SJCRH30 (cell line): ENCODE measurements at regions not wholly inside any gene's neighbourhood (a gene's known extent, or its start where the extent isn't known, plus 50 kb on each side); places are given as distances from the start of the nearest gene placed in this dataset.

Source experiments
- DNase-seq, 2 experiments: peaks; one replicate each; pipeline ENCODE4 v3.0.0-alpha.2; 2015 to 2020
- H3K27ac ChIP-seq: fragments of 250-450 bp; sonication (Bioruptor Pico); 2 replicates; pipeline ENCODE4 v1.5.1; 2020; ENCODE audit warnings: mild to moderate bottlenecking, moderate library complexity
- H3K27me3 ChIP-seq: fragments of 250-450 bp; sonication (Bioruptor Pico); 2 replicates; pipeline ENCODE4 v1.5.1; 2020; ENCODE audit warnings: mild to moderate bottlenecking, moderate library complexity
- H3K36me3 ChIP-seq: fragments of 250-450 bp; sonication (Bioruptor Pico); 2 replicates; pipeline ENCODE4 v1.5.1; 2020; ENCODE audit warnings: mild to moderate bottlenecking, moderate library complexity
- H3K4me1 ChIP-seq: fragments of 250-450 bp; sonication (Bioruptor Pico); 2 replicates; pipeline ENCODE4 v1.5.1; 2020; ENCODE audit warnings: mild to moderate bottlenecking, moderate library complexity
- H3K4me3 ChIP-seq: fragments of 250-450 bp; sonication (Bioruptor Pico); 2 replicates; pipeline ENCODE4 v1.5.1; 2020; ENCODE audit warnings: mild to moderate bottlenecking, moderate library complexity
- H3K9me3 ChIP-seq: fragments of 250-450 bp; sonication (Bioruptor Pico); replicated peaks from 2 replicates; pipeline ENCODE4 v1.5.1; 2020; ENCODE audit warnings: mild to moderate bottlenecking, moderate library complexity

DNA sequence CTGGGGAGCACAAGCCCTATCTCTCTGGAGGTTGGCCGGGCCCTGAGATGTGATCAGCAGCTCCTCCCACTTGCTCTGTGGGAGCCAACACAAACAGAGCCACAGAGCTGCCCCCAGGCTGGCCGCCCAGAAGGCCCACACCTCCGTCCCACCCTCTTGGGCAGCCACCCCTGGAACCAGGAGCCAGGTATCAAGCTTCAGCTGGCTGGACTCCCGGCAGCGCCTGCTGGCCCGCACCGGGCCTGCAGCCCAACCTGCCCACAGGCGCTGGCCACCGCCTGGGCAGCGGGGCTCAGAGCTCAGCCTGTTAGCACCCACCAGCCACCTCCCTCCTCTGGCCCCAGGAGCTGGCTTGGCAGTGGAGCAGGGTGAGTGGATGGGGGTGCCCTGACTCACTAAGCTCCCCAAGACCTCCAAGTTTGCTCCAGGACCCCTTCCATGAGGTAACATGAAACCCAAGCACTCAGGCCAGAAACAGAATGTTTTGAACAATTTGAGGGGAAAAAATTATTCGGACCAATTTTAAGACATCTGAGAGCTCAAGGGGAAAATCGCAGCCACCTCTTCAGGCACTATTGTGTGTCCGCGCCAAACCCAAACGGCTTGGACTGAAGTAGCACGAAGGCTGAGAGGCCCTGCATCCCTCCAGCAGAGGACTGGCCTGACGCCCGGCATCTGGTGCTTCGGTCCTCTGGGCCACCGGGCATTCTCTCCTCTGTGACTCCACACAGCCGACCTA is 450.8 kb downstream of the SOX6 start:
- Histone ChIP-seq H3K4me3 (no peak overlapping the region), H3K4me1 (no peaks in the 10 kb centered on the region), H3K27ac (no peak overlapping the region), H3K36me3 (no peaks in the 10 kb centered on the region), H3K27me3 (no peaks in the 10 kb centered on the region), H3K9me3 (no peaks in the 10 kb centered on the region)
- no peak for DNase-seq

GRCh38 chr11:15906481-15907035 is 449.8 kb downstream of the SOX6 start:
- no peak overlapping the region for H3K4me3 ChIP-seq
- H3K27ac ChIP-seq: no peak overlapping the region
- no peaks in the 10 kb centered on the region for H3K27me3 ChIP-seq
- no peaks in the 10 kb centered on the region for H3K9me3 ChIP-seq
- H3K36me3 ChIP-seq: no peaks in the 10 kb centered on the region
- H3K4me1 ChIP-seq: no peaks in the 10 kb centered on the region
- DNase-seq: no peak

GRCh38 chr11:15907806-15908205 is 448.5 kb downstream of the SOX6 start:
- H3K27me3 ChIP-seq: no peaks in the 10 kb centered on the region
- H3K27ac ChIP-seq: no peak overlapping the region
- H3K9me3 ChIP-seq: no peaks in the 10 kb centered on the region
- no peak overlapping the region for H3K4me3 ChIP-seq
- no peaks in the 10 kb centered on the region for H3K4me1 ChIP-seq
- H3K36me3 ChIP-seq: no peaks in the 10 kb centered on the region
- DNase-seq: no peak

GRCh38 chr11:15909937-15910598 is 446.3 kb downstream of the SOX6 start:
- DNase-seq: no peak
- no peaks in the 10 kb centered on the region for H3K36me3 ChIP-seq
- no peaks in the 10 kb centered on the region for H3K9me3 ChIP-seq
- no peaks in the 10 kb centered on the region for H3K4me1 ChIP-seq
- H3K27ac ChIP-seq: no peak overlapping the region
- no peaks in the 10 kb centered on the region for H3K27me3 ChIP-seq
- H3K4me3 ChIP-seq: no peak overlapping the region

DNA sequence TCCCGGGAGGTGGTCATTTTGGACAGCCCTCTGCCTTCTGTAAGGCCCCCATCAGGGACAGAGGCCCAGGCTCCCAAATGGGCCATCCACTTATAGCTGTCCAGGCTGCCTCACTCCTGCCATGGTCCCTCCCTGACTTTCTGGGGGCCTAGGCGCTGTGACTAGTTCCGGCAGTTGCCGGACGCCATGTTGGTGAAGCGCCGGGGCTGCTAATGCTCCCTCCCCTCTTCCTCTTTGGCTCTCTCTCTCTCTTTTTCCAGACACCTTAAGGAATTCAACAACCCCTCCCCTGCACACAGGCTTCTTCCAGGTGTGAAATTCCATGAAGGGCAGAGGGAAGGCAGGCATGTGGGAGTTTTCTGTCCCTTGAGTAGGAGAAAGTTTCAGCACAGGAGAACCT is 445.6 kb downstream of the SOX6 start:
- Histone ChIP-seq H3K4me1 (no peaks in the 10 kb centered on the region), H3K27ac (no peak overlapping the region), H3K36me3 (no peaks in the 10 kb centered on the region), H3K4me3 (no peak overlapping the region), H3K27me3 (no peaks in the 10 kb centered on the region), H3K9me3 (no peaks in the 10 kb centered on the region)
- no peak for DNase-seq

GRCh38 chr11:15911377-15912044 is 444.8 kb downstream of the SOX6 start:
- H3K27ac ChIP-seq: no peak overlapping the region
- peak in 1 of 2 experiments; percentile 20 for DNase-seq
- no peak overlapping the region for H3K4me3 ChIP-seq
- H3K9me3 ChIP-seq: no peaks in the 10 kb centered on the region
- H3K27me3 ChIP-seq: no peaks in the 10 kb centered on the region
- H3K36me3 ChIP-seq: no peaks in the 10 kb centered on the region
- no peaks in the 10 kb centered on the region for H3K4me1 ChIP-seq

DNA sequence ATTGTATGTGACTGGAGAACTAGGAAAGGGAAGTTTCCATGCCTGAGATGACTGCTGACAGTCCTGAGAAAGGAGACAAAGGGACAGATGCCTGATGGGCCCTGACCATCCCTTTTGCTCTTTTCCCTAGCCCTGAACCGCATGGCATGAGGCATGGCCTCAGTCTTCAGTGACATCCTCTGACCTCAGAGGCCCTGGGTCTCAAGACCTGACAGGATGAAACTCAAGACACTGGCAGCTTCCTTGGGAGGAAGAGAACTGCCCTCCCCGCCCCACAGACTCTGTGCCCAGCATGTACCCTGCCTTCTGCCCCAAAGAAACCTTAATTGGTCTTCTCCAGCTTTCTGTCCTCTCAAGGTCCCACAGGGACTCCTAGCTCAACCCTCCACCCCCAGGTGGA is 444.1 kb downstream of the SOX6 start:
- Histone ChIP-seq H3K4me1 (no peaks in the 10 kb centered on the region), H3K9me3 (no peaks in the 10 kb centered on the region), H3K27me3 (0 out of 2 replicates have a peak, but pooled peaks cover 2% of the 10 kb centered on the region), H3K4me3 (no peak overlapping the region), H3K36me3 (no peaks in the 10 kb centered on the region), H3K27ac (no peak overlapping the region)
- no peak for DNase-seq

DNA sequence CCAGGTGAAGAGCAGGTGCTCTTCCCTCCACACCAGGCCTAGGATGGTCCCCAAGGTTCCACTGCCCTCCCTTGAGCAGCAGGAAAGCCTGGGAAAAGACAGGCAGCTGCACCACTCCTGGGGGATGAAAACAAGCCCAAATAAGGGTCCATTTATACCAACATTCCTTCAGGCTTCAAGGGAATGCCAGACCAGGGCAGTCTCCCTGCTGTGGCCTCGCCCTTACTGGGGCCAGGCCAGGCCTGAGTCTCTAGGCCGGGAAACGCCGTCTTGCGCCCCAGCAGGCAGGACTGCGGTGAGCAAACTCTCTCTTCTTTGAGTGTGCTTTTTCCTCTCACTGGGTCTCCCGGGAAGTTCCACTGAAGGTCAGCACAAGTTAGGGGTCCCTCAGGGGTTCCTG is 443.5 kb downstream of the SOX6 start:
- H3K4me1 ChIP-seq: no peaks in the 10 kb centered on the region
- no peaks in the 10 kb centered on the region for H3K36me3 ChIP-seq
- no peaks in the 10 kb centered on the region for H3K9me3 ChIP-seq
- no peak overlapping the region for H3K27ac ChIP-seq
- 0 out of 2 replicates have a peak, but pooled peaks cover 2% of the 10 kb centered on the region for H3K27me3 ChIP-seq
- no peak overlapping the region for H3K4me3 ChIP-seq
- no peak for DNase-seq

DNA sequence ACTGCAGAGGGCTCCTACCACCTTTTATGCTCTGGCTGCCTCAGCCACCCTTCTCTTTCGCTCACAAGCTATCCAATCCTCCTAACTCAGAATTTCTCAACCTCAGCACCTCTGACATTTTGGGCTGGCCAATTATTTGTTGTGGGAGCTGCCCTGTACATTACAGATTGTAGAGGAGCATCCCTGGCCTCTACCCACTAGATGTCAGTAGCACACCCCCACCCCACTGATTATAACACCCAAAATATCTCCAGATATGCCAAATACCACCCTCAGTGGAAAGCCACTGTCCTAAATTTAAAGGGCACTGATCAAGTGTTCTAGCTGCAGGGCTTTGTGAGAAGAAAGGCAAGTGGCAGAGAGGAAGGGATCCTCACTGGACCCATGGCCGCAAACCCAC is 443.1 kb downstream of the SOX6 start:
- H3K27ac ChIP-seq: no peak overlapping the region
- 0 out of 2 replicates have a peak, but pooled peaks cover 2% of the 10 kb centered on the region for H3K27me3 ChIP-seq
- no peak overlapping the region for H3K4me3 ChIP-seq
- no peaks in the 10 kb centered on the region for H3K36me3 ChIP-seq
- no peaks in the 10 kb centered on the region for H3K4me1 ChIP-seq
- no peak for DNase-seq
- no peaks in the 10 kb centered on the region for H3K9me3 ChIP-seq
